Glutamatergic neuron (in vitro differentiated cells): ENCODE measurements at regions not wholly inside any gene's neighbourhood (a gene's known extent, or its start where the extent isn't known, plus 50 kb on each side); places are given as distances from the start of the nearest gene placed in this dataset.

Source experiments
- DNase-seq: peaks from one replicate; pipeline ENCODE4 v3.0.0; 2022
- H3K27ac Mint-ChIP-seq: one replicate; pipeline ENCODE4 v1.8.0; 2020; ENCODE audit warnings: mild to moderate bottlenecking, mixed read lengths, inconsistent platforms; ENCODE audit not compliant: unreplicated experiment
- H3K27me3 Mint-ChIP-seq: one replicate; pipeline ENCODE4 v1.8.0; 2020; ENCODE audit warnings: mild to moderate bottlenecking, moderate library complexity, mixed read lengths, inconsistent platforms; ENCODE audit not compliant: unreplicated experiment
- H3K36me3 Mint-ChIP-seq: one replicate; pipeline ENCODE4 v1.8.0; 2020; ENCODE audit warnings: mild to moderate bottlenecking, mixed read lengths, inconsistent platforms; ENCODE audit not compliant: unreplicated experiment
- H3K4me1 Mint-ChIP-seq: one replicate; pipeline ENCODE4 v1.8.0; 2020; ENCODE audit warnings: mild to moderate bottlenecking, low read depth, mixed read lengths, inconsistent platforms; ENCODE audit not compliant: unreplicated experiment
- H3K4me3 Mint-ChIP-seq: one replicate; pipeline ENCODE4 v1.8.0; 2020; ENCODE audit warnings: mild to moderate bottlenecking, mixed read lengths, inconsistent platforms; ENCODE audit not compliant: unreplicated experiment
- H3K9me3 Mint-ChIP-seq: one replicate; pipeline ENCODE4 v1.8.0; 2020; ENCODE audit warnings: mild to moderate bottlenecking, moderate library complexity, mixed read lengths, inconsistent platforms; ENCODE audit not compliant: unreplicated experiment
- TF ChIP-seq, protein P1 (sequence below): fragments of 200-600 bp; sonication (generic); IDR thresholded peaks from one replicate; pipeline ENCODE4 v1.5.0; 2021; ENCODE audit not compliant: partially characterized antibody, unreplicated experiment

- TF ChIP-seq, protein P1, sequence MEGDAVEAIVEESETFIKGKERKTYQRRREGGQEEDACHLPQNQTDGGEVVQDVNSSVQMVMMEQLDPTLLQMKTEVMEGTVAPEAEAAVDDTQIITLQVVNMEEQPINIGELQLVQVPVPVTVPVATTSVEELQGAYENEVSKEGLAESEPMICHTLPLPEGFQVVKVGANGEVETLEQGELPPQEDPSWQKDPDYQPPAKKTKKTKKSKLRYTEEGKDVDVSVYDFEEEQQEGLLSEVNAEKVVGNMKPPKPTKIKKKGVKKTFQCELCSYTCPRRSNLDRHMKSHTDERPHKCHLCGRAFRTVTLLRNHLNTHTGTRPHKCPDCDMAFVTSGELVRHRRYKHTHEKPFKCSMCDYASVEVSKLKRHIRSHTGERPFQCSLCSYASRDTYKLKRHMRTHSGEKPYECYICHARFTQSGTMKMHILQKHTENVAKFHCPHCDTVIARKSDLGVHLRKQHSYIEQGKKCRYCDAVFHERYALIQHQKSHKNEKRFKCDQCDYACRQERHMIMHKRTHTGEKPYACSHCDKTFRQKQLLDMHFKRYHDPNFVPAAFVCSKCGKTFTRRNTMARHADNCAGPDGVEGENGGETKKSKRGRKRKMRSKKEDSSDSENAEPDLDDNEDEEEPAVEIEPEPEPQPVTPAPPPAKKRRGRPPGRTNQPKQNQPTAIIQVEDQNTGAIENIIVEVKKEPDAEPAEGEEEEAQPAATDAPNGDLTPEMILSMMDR, result no peak
- no peak for DNase-seq
- H3K27ac Mint-ChIP-seq, result no peak overlapping the region
These were observed 355.7 kb upstream of the TBL1XR1 start for GRCh38 chr3:177553012-177553411.

GRCh38 chr3:177553579-177553978 is 356.3 kb upstream of the TBL1XR1 start:
- Mint-ChIP-seq H3K4me3 (no peak overlapping the region), H3K27ac (no peak overlapping the region), H3K9me3 (peaks cover 1% of the 10 kb centered on the region), H3K36me3 (no peaks in the 10 kb centered on the region), H3K4me1 (peaks cover 7% of the 10 kb centered on the region), H3K27me3 (peaks cover 4% of the 10 kb centered on the region)
- DNase-seq, result no peak
- TF ChIP-seq, protein P1, result no peak

More at GRCh38 chr3:177553012-177553411, 355.7 kb upstream of the TBL1XR1 start:
- Mint-ChIP-seq H3K27me3 (peaks cover 4% of the 10 kb centered on the region), H3K4me3 (no peak overlapping the region), H3K9me3 (peaks cover 1% of the 10 kb centered on the region), H3K36me3 (no peaks in the 10 kb centered on the region), H3K4me1 (peaks cover 7% of the 10 kb centered on the region)

DNA sequence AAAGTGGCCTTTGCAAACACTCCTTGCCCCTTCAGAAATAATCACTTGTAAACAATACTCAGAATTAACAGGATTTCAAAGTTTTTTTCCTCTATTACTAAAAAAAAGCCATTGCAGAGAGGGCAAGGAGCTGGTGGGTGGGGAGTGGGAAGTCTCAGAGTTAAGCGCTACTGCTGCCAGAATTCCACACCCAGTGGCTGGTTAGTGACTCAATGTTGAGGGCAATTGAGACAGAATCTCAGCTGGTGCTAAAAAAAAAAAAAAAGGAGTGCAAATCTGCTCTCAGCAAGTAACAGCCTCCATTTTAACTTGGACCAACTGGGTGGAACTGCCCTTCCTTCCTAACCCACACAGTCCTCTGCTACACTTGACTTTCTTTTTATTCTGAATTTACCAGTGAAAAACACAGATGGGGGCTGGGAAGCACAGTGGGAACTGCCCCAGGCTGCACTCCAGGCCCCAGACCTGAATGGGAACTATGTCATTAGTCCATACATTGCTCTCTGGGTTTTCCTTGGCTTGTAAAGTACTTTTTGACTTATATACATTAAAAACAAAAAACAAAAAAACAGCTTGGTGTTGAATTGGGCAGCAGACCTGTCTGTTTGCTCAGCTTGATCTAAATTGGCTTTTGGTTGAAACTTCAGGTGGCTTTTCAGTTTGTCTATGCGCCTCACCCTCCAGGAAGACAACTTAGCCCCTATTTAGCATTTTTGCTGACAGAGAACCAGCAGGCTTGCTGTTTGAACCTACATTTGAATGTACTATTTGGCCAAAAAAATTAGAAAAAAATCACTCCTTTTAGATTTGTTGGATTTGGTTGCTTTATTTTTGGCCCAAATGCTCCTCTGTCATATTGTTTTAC is 357.8 kb upstream of the TBL1XR1 start:
- Mint-ChIP-seq H3K27me3 (peaks cover 4% of the 10 kb centered on the region), H3K9me3 (peaks cover 1% of the 10 kb centered on the region), H3K27ac (no peak overlapping the region), H3K4me1 (peaks cover 7% of the 10 kb centered on the region), H3K36me3 (no peaks in the 10 kb centered on the region), H3K4me3 (no peak overlapping the region)
- TF ChIP-seq, protein P1, result no peak
- DNase-seq, result no peak

DNA sequence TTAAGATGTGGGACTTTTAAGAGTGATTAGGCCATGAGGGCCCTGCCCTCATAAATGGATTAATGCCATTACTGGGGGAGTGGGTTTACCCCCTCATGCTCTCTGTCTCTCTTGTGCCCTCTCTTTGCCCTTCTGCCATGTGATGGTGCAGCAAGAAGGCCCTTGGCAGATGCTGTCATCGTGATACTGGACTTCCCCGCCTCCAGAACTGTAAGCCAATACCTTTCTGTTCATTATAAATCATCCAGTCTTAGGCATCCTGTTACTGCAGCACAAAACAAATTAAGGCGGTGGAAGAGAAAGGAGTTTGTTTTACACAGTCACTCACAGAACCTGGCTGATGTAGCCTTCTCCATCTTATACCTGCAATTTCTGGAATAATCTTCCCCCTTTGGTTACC is 360.3 kb upstream of the TBL1XR1 start:
- Mint-ChIP-seq H3K27ac (no peak overlapping the region), H3K36me3 (no peaks in the 10 kb centered on the region), H3K9me3 (peaks cover 1% of the 10 kb centered on the region), H3K4me1 (peaks cover 9% of the 10 kb centered on the region), H3K4me3 (no peak overlapping the region), H3K27me3 (no peaks in the 10 kb centered on the region)
- DNase-seq, result no peak
- TF ChIP-seq, protein P1, result no peak

DNA sequence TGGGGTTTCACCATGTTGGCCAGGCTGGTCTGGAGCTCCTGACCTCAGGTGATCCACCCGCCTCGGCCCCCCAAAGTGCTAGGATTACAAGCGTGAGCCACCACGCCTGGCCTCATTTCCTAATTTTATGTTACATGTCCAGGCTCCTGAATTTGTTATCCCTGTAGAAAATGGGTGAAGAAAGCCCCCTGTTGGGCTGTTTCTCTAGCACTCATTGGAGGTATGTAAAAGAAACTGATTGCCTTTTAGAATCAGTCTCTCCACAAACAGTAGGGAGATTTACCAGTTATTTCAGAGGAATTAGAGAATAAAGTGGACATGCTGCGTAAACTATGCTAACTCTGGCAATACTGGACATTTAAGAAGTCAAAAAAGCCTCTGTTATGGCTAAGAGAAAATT is 364.1 kb upstream of the TBL1XR1 start:
- H3K4me3 Mint-ChIP-seq, result no peak overlapping the region
- no peak overlapping the region for H3K27ac Mint-ChIP-seq
- no peaks in the 10 kb centered on the region for H3K27me3 Mint-ChIP-seq
- H3K4me1 Mint-ChIP-seq, result peaks cover 7% of the 10 kb centered on the region
- no peak for DNase-seq
- TF ChIP-seq, protein P1, result no peak
- no peaks in the 10 kb centered on the region for H3K36me3 Mint-ChIP-seq
- H3K9me3 Mint-ChIP-seq, result peaks cover under 1% of the 10 kb centered on the region
